Chondrocyte (in vitro differentiated cells): ENCODE measurements at regions not wholly inside any gene's neighbourhood (a gene's known extent, or its start where the extent isn't known, plus 50 kb on each side); places are given as distances from the start of the nearest gene placed in this dataset.

Experiments used
- DNase-seq: peaks from one replicate; pipeline ENCODE4 v3.0.0; 2021; ENCODE audit warnings: mixed read lengths, low spot score
- H3K27ac Mint-ChIP-seq: one replicate; pipeline ENCODE4 v1.8.0; 2021; ENCODE audit warnings: mild to moderate bottlenecking, moderate library complexity, mixed read lengths; ENCODE audit not compliant: unreplicated experiment
- H3K27me3 Mint-ChIP-seq: 2 replicates; pipeline ENCODE4 v1.8.0; 2021; ENCODE audit warnings: low read depth, mixed read lengths
- H3K36me3 Mint-ChIP-seq: 2 replicates; pipeline ENCODE4 v1.8.0; 2021; ENCODE audit warnings: low read depth, mixed read lengths
- H3K4me1 Mint-ChIP-seq: 2 replicates; pipeline ENCODE4 v1.8.0; 2021; ENCODE audit warnings: low read depth, mild to moderate bottlenecking, mixed read lengths
- H3K4me3 Mint-ChIP-seq: one replicate; pipeline ENCODE4 v1.8.0; 2021; ENCODE audit warnings: mild to moderate bottlenecking, moderate library complexity, mixed read lengths; ENCODE audit not compliant: unreplicated experiment
- H3K9me3 Mint-ChIP-seq: 2 replicates; pipeline ENCODE4 v1.8.0; 2021; ENCODE audit warnings: low read depth, mixed read lengths
- CTCF ChIP-seq: fragments of 200-600 bp; sonication (generic); IDR thresholded peaks from 2 replicates; pipeline ENCODE4 v1.5.0; 2021; ENCODE audit warnings: antibody characterized with exemption, mild to moderate bottlenecking, moderate library complexity

DNA sequence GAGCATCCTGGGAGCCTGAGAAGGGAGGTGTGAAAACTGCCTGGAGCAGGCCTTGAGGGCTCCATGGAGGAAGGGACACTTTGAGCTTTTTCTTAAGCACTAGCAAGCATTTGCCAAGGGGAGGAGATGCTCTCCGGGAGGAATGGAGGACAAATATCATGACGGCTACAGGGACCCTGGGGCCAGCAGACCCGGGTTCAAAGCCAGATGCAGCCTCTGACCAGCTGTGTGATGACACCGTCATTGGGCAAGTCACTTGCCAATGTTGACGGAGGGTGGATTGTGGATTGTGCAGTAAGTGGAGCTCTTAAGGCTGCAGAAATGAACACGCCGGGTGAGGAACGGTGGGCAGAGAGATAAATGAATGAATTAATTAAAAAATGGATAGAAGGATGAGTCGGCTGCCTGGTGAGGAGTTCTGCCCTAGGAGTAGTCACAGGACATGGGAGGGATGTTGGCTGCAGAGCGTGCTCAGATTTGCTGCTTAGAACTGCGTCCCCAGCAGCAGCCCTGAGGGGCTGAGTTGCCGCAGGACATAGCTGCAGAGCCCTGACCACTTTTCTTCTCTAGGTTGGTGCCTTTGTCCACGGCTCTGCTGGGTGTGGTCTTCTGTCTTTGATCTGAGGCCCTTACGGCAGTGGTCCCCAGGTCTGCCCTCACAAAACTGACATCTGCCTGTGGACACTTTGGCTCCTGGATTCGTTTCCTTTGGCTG lies 507.6 kb downstream of the NPHP4 start:
- Mint-ChIP-seq H3K36me3 (no peaks in the 10 kb centered on the region), H3K4me3 (no peak overlapping the region), H3K27me3 (no peaks in the 10 kb centered on the region), H3K27ac (no peak overlapping the region), H3K9me3 (no peaks in the 10 kb centered on the region), H3K4me1 (no peaks in the 10 kb centered on the region)
- TF ChIP-seq CTCF: no peak
- DNase-seq: no peak

- no peak overlapping the region for H3K4me3 Mint-ChIP-seq
- no peak overlapping the region for H3K27ac Mint-ChIP-seq
- peaks cover 6% of the 10 kb centered on the region for H3K9me3 Mint-ChIP-seq
- no peak for DNase-seq
- no peaks in the 10 kb centered on the region for H3K27me3 Mint-ChIP-seq
- no peak for TF ChIP-seq CTCF
- no peaks in the 10 kb centered on the region for H3K4me1 Mint-ChIP-seq
- H3K36me3 Mint-ChIP-seq: no peaks in the 10 kb centered on the region
Measured at GRCh38 chr1:5481889-5482288, 510.3 kb downstream of the NPHP4 start.

DNA sequence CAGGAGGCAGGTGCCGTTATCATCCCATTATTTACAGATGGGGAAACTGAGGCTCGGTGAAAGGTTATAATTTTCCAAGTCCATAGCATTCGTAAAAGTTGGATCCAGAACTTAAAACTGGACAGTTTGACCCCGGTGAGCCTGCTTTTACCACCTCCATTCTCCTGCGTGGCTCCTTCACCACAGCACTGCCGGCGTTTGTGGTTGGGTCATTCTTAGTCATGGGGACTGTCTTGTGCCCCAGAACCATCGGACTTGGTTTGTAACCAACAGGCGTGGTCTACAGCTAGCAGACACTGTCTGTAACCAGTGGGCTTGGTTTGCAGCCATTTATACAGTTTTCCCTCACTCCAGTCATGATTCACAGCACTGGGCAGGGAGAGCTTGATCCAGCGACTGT lies 511.3 kb downstream of the NPHP4 start:
- H3K27ac Mint-ChIP-seq: no peak overlapping the region
- no peak overlapping the region for H3K4me3 Mint-ChIP-seq
- no peak for TF ChIP-seq CTCF
- no peaks in the 10 kb centered on the region for H3K36me3 Mint-ChIP-seq
- no peaks in the 10 kb centered on the region for H3K4me1 Mint-ChIP-seq
- DNase-seq: no peak
- H3K9me3 Mint-ChIP-seq: peaks cover 15% of the 10 kb centered on the region
- H3K27me3 Mint-ChIP-seq: no peaks in the 10 kb centered on the region

GRCh38 chr1:5479876-5480646 lies 512.2 kb downstream of the NPHP4 start:
- H3K27ac Mint-ChIP-seq: no peak overlapping the region
- peaks cover 18% of the 10 kb centered on the region for H3K9me3 Mint-ChIP-seq
- no peak overlapping the region for H3K4me3 Mint-ChIP-seq
- no peak for TF ChIP-seq CTCF
- DNase-seq: no peak
- H3K27me3 Mint-ChIP-seq: no peaks in the 10 kb centered on the region
- H3K4me1 Mint-ChIP-seq: no peaks in the 10 kb centered on the region
- H3K36me3 Mint-ChIP-seq: no peaks in the 10 kb centered on the region

- no peak for TF ChIP-seq CTCF
- H3K27me3 Mint-ChIP-seq: no peaks in the 10 kb centered on the region
- H3K27ac Mint-ChIP-seq: no peak overlapping the region
- peaks cover 19% of the 10 kb centered on the region for H3K9me3 Mint-ChIP-seq
- no peaks in the 10 kb centered on the region for H3K36me3 Mint-ChIP-seq
- no peaks in the 10 kb centered on the region for H3K4me1 Mint-ChIP-seq
- H3K4me3 Mint-ChIP-seq: no peak overlapping the region
- DNase-seq: no peak
Measured at GRCh38 chr1:5478961-5479360, 513.3 kb downstream of the NPHP4 start.
